Activated B cell treated with CpG ODN at 0.5 μM for 24 hours (primary cell): ENCODE measurements at regions not wholly inside any gene's neighbourhood (a gene's known extent, or its start where the extent isn't known, plus 50 kb on each side); places are given as distances from the start of the nearest gene placed in this dataset.

Source experiments
- ATAC-seq: fragments of 200-7000 bp; cut with Tn5 transposase; one replicate; pipeline ENCODE4 v1.10.0; 2021; ENCODE audit warnings: low read depth, mild to moderate bottlenecking, moderate library complexity
- CTCF ChIA-PET: fragments of 350-600 bp; sonication (Branson Sonifier 250); formaldehyde crosslinking; loops from one replicate; lab custom pipeline; 2021; ENCODE audit warnings: antibody characterized with exemption; lab: Charles Lee
- POLR2A ChIA-PET: fragments of 350-600 bp; sonication (Branson Sonifier 250); formaldehyde crosslinking; loops from one replicate; lab custom pipeline; 2021; ENCODE audit warnings: antibody characterized with exemption; lab: Charles Lee
- DNase-seq: peaks from one replicate; pipeline ENCODE4 v3.0.0; 2022
- H3K27ac Mint-ChIP-seq: one replicate; pipeline ENCODE4 v1.8.0; 2020; ENCODE audit warnings: mixed read lengths
- H3K27me3 Mint-ChIP-seq: one replicate; pipeline ENCODE4 v1.8.0; 2021; ENCODE audit warnings: mixed read lengths
- H3K36me3 Mint-ChIP-seq: one replicate; pipeline ENCODE4 v1.8.0; 2021; ENCODE audit warnings: low read depth, mixed read lengths
- H3K4me1 Mint-ChIP-seq: one replicate; pipeline ENCODE4 v1.8.0; 2021; ENCODE audit warnings: mixed read lengths
- H3K4me3 Mint-ChIP-seq: one replicate; pipeline ENCODE4 v1.8.0; 2020; ENCODE audit warnings: mild to moderate bottlenecking, mixed read lengths
- H3K9me3 Mint-ChIP-seq: one replicate; pipeline ENCODE4 v1.8.0; 2020; ENCODE audit warnings: mixed read lengths
- intact Hi-C: fragments of 100-400 bp; cut with micrococcal nuclease; formaldehyde crosslinking; loops from one replicate; pipeline ENCODE4 v1.15.1; 2024
- TF ChIP-seq, protein P1 (sequence below): fragments of 200-600 bp; IDR thresholded peaks from one replicate; pipeline ENCODE4 v1.8.0; 2022; ENCODE audit warnings: antibody characterized with exemption, mild to moderate bottlenecking

DNA sequence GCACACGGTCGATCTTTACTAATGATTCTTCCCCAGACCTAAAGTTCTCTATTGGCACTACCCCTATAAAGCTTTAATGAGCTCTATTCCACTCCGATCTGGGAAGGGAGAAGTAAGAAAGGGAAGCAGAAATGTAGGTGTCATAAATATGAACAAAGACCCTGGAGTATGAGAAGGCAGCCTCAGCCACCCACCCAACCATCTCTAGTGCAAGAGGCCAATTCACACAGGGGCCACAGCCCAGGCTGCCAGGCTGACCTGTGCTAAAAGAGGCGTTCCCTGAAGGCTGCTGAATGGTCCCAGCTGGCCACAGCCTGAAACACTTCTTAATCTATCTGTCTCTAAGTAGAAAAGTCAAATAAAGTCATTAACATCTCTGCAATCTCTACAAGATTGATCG is 60.1 kb upstream of the ACTR3 start:
- peaks cover 7% of the 10 kb centered on the region for H3K4me1 Mint-ChIP-seq
- H3K4me3 Mint-ChIP-seq = no peak overlapping the region
- ATAC-seq = no peak
- no peaks in the 10 kb centered on the region for H3K9me3 Mint-ChIP-seq
- no peaks in the 10 kb centered on the region for H3K36me3 Mint-ChIP-seq
- no peaks in the 10 kb centered on the region for H3K27me3 Mint-ChIP-seq
- DNase-seq = no peak
- POLR2A ChIA-PET = interaction anchor here (1.0 kb wide), 1 partner anchor 10 kb away, joined by 3 read pairs; no protein-coding TSS in a partner anchor
- H3K27ac Mint-ChIP-seq = no peak overlapping the region
- CTCF ChIA-PET = no interaction called here
- TF ChIP-seq, protein P1, sequence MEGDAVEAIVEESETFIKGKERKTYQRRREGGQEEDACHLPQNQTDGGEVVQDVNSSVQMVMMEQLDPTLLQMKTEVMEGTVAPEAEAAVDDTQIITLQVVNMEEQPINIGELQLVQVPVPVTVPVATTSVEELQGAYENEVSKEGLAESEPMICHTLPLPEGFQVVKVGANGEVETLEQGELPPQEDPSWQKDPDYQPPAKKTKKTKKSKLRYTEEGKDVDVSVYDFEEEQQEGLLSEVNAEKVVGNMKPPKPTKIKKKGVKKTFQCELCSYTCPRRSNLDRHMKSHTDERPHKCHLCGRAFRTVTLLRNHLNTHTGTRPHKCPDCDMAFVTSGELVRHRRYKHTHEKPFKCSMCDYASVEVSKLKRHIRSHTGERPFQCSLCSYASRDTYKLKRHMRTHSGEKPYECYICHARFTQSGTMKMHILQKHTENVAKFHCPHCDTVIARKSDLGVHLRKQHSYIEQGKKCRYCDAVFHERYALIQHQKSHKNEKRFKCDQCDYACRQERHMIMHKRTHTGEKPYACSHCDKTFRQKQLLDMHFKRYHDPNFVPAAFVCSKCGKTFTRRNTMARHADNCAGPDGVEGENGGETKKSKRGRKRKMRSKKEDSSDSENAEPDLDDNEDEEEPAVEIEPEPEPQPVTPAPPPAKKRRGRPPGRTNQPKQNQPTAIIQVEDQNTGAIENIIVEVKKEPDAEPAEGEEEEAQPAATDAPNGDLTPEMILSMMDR = no peak
- intact Hi-C loops = no loop called here

DNA sequence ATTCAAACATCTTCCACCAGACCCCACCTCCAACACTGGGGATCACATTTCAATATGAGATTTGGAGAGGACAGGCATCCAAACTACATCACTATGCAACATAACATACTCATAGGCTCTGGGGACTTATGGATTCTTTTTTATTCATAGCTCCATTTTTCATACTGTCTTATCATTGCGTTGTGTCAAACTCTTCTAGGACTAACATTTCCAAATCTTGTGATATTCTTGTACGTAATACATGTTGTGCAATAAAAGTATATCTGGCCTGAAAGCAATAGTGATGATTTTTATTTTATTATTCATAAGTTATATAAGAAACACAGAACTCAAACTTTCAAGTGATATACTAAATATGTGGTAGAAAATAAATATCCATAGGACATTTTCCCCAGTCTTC is 60.6 kb upstream of the ACTR3 start:
- ChIA-PET POLR2A (interaction anchor here (1.0 to 1.2 kb wide), 2 partner anchors 9 to 73 kb away, joined by 3 read pairs; partner anchors contain the start of gene SLC35F5), CTCF (no interaction called here)
- intact Hi-C loops = no loop called here
- Mint-ChIP-seq H3K27ac (no peak overlapping the region), H3K27me3 (no peaks in the 10 kb centered on the region), H3K9me3 (no peaks in the 10 kb centered on the region), H3K4me3 (no peak overlapping the region), H3K36me3 (no peaks in the 10 kb centered on the region), H3K4me1 (peaks cover 7% of the 10 kb centered on the region)
- ATAC-seq (no peak), DNase-seq (no peak)
- TF ChIP-seq, protein P1 = no peak

GRCh38 chr2:113828049-113828742 is 61.7 kb upstream of the ACTR3 start:
- intact Hi-C loops = no loop called here
- Mint-ChIP-seq H3K4me3 (no peak overlapping the region), H3K36me3 (no peaks in the 10 kb centered on the region), H3K9me3 (no peaks in the 10 kb centered on the region), H3K4me1 (peaks cover 7% of the 10 kb centered on the region), H3K27ac (no peak overlapping the region), H3K27me3 (no peaks in the 10 kb centered on the region)
- DNase-seq (no peak), ATAC-seq (no peak)
- TF ChIP-seq, protein P1 = no peak
- CTCF ChIA-PET = no interaction called here
- POLR2A ChIA-PET = interaction anchor here (1.2 kb wide), 1 partner anchor 72 kb away, joined by 3 read pairs; the partner anchor contains the start of gene SLC35F5

DNA sequence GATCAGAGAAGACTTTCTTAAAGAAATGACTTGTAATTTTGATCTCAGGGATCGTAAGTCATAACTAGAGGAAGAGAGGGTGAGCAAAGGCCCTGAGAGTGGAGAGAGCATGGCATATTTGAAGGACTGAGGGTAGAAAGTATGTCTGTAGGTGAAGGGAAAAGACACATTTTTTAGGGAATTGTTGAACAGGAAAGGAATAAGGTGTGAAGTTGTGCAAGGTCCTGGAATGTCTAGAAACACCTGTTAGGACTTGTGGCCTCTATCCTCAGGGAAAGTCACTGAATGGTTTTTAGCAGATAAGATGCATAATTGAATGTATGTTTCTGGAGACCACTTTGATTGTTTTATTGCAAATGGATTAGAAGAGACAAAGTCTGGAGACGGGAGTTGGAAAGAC is 62.5 kb upstream of the ACTR3 start:
- no peaks in the 10 kb centered on the region for H3K9me3 Mint-ChIP-seq
- no peaks in the 10 kb centered on the region for H3K27me3 Mint-ChIP-seq
- no peak overlapping the region for H3K4me3 Mint-ChIP-seq
- H3K4me1 Mint-ChIP-seq = peaks cover 7% of the 10 kb centered on the region
- ChIA-PET POLR2A (no interaction called here), CTCF (no interaction called here)
- intact Hi-C loops = no loop called here
- no peak overlapping the region for H3K27ac Mint-ChIP-seq
- TF ChIP-seq, protein P1 = no peak
- no peaks in the 10 kb centered on the region for H3K36me3 Mint-ChIP-seq
- DNase-seq (no peak), ATAC-seq (no peak)

DNA sequence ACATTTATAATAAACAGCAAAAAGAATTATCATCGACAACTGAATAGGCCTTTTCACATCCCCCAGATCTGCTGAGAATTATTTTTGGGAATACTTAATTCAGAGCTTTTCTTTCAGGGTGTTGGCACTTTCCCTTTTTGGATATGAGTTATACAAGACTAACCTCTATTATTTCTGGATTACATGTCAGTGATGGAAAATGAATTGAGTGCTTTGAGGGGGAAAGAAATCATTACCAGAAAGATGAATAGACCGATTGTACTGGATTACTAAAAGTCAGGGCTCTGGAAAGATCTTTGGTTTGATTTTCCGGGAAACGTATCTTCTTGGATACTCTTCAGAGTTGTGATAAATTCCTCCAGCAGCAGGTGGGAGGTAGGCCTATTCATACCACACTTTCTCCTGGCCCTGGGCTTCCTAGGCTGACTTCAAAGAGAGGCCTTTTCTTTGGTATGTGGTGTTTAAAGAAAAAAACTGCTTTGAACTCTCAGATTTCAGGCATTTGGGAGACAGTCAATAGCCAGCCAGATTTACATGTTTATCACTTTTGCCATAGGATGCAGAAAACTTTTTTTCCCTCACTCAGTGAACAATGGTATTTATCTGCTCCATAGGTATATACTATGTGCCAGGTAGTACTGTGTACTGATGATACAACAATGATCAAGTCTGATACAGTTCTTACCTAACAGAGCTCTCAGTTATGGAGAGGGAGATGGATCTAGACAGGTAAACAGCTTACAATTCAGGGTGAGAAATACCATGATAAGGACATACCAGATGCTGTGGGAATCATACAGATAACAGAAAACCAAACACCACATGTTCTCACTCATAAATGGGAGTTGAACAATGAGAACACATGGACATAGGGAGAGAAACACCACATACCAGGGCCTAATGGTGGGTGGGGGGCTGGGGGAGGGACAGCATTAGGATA is 63.3 kb upstream of the ACTR3 start:
- Mint-ChIP-seq H3K27me3 (no peaks in the 10 kb centered on the region), H3K9me3 (no peaks in the 10 kb centered on the region), H3K36me3 (no peaks in the 10 kb centered on the region), H3K27ac (no peak overlapping the region), H3K4me1 (peaks cover 7% of the 10 kb centered on the region), H3K4me3 (no peak overlapping the region)
- ATAC-seq (no peak), DNase-seq (no peak)
- CTCF ChIA-PET = no interaction called here
- POLR2A ChIA-PET = no interaction called here
- intact Hi-C loops = no loop called here
- TF ChIP-seq, protein P1 = no peak
